ENCODE measurements at regions not wholly inside any gene's neighbourhood (a gene's known extent, or its start where the extent isn't known, plus 50 kb on each side); places are given as distances from the start of the nearest gene placed in this dataset.

DNA sequence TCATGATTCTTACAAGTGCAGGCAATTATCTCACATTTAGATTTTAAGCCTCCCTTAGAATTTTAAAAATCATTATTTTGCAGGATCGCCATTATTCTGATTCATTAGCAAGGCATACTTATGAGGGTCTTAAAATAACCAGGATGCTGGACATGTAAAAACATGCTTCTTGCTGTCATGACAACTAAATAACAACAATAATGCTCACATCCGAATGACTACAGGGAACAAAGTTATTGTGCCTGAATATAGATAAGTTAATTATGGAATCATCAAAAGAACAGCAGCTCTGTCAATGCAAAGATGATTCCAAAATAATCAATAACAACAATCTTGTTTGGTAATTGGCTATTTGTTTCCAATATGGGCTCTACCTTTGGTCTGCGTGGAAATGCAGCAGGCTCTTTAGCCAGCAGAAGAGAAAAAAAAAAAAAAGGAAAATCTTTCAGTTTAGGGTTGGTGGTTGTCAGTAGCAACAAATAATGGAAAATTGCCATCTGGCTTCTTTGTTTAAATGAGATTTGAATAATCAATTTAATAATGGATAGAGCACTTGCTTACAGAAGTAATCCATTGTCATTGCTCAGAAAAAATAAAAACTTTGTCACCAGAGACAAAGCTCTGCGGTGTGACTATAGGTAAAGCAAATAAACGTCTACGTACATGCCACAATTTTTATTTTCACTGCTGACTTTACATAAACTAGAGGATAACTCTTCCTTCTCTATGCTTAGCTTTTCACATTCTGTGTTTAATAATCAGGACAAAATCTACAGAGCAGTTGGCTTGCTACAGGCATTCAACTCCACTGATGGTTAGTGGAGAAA is 468.9 kb upstream of the TSHZ3 start:
- no peak for DNase-seq

- DNase-seq = no peak
Measured at GRCh38 chr19:31818798-31819105, 469.5 kb upstream of the TSHZ3 start.

DNA sequence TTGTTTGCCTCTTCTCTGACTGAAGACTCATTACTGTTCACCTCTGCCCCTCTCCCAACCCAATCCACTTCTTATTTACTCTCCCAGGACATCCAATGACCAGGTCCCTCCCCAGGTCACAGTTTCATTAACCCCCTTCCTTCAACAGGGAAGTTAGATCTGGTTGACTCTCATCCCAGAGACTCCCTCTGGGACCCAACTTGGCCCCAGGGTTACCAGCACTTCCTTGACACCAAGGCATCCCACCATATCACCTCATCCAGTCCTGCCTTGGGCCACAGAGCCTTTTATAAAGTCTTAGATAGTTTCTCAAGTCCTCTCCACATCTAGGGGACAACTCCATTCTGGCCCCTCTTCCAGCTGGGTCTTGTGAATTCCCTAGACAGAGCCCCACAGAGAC is 470.6 kb upstream of the TSHZ3 start:
- DNase-seq = no peak

DNA sequence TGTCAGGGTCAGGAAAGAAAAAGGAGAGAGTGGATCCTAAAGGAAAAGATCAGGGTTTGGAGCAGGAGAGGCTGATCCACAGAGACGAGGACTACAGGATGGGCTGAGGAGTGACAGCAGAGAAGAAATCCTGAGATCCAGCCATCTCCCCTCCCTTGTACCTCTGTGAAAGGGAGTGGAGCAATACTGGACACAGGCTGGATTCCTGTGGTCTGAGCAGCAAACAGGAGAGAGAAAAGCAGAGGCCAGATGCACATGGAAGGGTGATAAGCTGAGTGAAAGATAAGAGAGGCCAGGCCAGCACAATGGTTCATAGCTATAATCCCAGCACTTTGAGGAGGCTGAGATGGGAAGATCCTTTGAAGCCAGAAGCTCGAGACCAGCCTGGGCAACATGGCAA is 472.1 kb upstream of the TSHZ3 start:
- DNase-seq = no peak

DNA sequence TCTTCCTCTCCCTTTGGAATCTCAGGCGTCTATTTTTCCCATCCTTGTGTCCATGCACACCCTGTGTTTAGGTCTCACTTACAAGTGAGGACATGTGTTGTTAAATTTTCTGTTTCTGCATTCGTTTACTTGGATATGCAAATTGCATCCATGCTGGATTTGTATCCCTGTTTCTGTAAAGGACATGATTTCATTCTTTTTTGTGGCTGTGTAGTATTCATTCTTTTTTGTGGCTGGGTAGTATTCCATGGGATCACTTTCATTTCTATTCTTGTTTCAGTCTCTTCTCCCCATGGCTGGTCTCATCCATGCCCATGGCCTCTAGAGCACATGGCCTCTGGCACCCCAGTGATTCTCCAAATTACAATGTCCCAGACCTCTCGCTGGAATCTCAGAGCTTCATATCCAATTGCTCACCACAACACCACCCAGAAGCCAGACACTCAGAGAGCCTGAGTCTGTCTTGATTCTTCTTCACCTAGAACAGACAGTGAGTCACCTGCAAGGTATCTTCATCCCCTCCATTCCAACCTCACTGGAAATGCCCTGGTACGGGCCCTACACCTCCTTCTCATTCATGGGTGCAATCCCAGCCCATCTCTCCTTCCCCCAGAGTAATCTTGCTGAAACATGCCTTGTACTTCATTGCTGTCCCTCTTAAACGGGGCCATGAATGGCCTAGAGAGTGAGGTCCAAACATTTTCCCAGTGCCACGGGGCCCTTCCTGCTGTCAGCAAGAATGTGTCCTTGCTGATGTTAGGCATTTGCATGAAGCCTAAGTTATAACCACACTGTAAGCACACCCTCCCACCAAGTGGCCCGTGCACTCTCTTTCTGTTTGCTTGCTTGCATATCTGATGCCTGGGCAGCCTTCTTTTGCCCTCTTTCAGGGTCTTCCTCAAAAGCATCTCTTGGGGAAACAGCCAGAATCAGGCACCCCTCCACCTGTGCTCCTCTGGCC is 476.2 kb upstream of the TSHZ3 start:
- DNase-seq = no peak

- no peak for DNase-seq
Measured at GRCh38 chr19:31826325-31826724, 477.1 kb upstream of the TSHZ3 start.

DNA sequence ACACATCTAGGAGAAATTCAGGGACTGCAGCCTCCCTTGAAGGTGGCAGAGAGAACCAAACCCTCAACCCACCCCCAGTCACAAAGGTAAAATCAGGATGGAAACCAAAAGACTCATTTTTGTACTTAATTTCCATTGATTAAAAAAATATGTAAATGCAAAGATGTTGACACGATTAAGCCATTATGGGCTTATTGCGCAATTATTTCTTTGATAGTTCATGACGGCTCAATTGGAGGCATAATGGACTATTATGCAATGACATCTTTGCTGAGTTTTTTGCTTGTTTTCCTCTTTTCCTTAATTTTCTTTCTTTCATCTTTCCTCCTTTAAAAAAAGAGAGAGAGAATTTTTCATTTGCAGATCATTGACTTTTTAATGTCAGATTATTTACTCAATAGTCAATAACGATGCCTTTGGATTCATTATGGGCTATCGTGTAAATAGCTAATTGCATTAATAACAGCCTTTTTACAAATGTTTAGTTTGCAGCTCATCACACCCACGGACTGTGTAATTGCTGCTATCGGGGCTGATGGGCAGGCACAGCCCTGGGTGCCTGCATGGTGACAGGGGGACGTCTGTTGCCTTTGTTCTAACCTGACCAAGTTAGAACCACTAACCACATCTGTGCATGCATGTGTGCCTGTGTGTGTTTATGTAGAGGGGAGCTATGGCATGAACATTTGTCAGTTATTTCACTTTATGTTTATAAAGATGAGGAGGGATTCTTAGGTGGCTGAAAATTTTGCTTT is 482.4 kb upstream of the TSHZ3 start:
- DNase-seq = no peak

DNA sequence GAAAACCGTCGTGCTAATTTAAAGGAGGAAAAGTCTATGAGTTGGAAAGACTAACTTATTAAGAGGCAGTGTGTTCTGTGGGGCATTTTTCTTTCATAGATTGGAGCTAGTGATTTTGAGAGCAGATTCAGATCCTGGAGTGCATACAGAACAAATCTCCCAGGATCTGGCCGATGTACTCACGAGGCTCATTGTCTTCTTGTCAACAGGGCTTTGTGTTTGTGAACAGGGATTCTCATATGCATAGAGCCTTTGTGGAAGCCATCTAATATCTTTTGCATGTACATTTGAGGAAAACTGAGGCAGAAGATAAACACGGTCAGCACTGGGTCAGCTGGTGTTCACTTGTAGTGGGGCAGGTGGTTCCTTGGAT is 482.9 kb upstream of the TSHZ3 start:
- no peak for DNase-seq

DNA sequence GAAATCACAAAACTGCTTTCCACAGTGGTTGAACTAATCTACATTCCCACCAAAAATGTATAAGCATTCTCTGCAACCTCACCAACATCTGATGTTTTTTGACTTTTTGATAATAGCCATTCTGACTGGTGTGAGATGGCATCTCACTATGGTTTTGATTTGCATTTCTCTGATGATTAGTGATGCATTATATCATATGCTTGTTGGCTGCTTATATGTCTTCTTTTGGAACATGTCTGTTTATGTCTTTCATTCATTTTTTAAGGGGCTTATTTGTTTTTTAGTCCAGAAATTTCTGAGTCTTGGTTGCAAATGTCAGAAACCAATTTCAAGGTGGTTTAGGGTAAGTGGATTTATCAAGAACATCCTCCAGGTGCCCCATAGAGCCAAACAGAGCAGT is 484.8 kb upstream of the TSHZ3 start:
- no peak for DNase-seq

DNA sequence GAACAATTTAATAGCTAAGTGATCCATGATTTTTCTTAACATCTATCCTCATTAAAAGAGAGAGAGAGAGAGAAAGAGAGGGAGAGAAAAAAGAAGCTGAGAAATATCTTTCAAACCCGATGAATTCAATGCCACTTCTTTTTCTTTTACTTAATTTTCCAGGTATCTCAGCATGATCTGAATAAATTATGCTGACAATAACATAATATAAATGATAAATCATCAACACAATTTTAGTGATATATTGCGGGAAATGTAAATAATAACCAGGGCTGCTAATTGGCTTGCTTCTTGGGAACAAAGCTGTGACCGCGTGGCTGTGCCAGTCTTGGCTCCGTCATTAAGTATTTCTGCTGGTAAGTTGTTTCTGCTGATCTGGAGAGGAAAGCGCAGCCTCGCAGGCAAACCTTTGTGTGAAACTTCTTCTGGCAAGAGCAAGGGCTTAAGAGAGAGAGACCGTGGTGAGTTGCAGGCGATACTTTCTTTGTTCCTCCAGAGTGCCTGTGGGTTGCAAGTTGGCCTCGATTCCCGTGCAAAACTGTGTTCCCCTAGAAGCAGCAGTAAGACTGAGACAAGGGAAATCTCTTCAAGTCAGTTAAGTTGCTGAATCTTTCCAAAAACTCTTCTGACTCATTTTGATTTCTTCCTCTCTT is 489.1 kb upstream of the TSHZ3 start:
- no peak for DNase-seq

DNA sequence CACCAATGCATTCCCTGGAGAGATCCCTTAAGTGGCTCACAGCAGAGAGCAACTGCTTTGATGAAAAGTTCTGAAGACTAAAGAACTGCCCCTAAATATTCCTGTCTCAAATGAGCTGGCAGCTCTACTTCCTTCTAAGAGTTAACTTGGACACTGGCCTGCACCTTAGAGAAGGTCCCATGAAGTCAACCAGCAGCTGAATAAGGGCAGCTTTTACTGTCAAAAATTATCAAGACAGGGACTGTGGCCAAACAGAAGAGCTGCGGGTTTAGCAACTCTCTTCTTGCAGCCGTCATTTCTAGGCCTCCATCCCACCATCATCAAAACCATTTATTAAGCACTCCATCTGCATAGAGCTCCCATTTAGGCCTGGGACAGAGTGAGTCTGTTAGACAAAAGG is 491.1 kb upstream of the TSHZ3 start:
- DNase-seq = no peak

DNA sequence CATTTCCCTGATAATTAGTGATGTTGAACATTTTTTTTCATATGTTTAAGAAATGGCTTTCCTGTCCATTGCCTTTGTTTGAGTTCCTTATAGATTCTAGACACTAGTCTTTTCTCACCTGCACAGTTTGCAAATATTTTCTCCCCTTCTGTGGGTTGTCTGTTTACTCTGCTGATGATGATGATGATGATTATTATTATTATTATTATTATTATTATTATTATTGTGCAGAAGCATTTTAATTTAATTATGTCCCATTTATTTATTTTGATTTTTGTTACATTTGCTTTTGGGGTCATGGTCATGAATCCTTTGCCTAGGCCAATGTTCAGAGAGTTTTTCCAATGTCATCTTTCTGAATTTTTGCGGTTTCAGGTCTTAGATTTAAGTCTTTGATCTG is 492.5 kb upstream of the TSHZ3 start:
- DNase-seq = no peak

- no peak for DNase-seq
Measured at GRCh38 chr19:31863122-31863521, 482.3 kb upstream of the ZNF507 start.

GRCh38 chr19:31874313-31874712 is 471.1 kb upstream of the ZNF507 start:
- DNase-seq = no peak

DNA sequence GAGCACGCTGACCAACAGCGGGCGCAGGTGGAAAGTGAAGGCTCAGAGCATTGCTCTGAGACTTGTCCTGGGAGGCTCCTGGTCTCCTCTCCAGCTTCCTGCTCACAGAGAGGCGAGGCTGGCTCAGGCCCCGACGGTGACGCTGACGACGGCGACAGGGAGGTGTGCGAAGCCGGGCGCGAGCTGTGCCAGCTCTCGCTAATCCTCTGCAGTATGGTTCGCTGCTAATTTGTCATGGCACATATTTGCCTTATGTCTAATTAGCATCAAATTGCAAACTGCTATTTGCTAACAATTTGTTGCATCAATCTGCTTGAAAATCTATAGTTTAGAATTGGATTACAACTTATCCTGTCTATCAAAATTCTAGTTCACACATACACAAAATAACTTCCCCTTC is 469.8 kb upstream of the ZNF507 start:
- DNase-seq = no peak

GRCh38 chr19:31880283-31880682 is 465.1 kb upstream of the ZNF507 start:
- no peak for DNase-seq

DNA sequence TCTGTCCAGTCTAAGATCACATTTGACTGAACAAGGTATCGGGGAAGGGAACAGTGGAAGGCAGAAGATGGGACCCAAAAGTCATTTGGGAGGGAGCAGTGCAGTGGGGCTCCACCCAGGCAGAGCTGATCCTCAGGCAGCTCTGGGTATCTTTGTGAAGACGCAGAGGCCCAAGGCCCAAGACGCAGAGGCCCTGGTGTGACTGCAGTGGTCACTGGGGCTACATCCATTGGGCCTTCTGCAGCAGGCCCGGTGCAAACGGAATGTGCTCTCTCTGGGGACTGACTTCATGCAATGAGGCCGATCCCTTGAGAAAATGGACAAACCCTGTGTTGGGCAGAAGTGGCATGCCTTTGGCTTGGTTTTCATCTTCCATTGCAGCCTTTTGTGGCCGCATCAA is 463.4 kb upstream of the ZNF507 start:
- no peak for DNase-seq

GRCh38 chr19:31882709-31883108 is 462.7 kb upstream of the ZNF507 start:
- no peak for DNase-seq

DNA sequence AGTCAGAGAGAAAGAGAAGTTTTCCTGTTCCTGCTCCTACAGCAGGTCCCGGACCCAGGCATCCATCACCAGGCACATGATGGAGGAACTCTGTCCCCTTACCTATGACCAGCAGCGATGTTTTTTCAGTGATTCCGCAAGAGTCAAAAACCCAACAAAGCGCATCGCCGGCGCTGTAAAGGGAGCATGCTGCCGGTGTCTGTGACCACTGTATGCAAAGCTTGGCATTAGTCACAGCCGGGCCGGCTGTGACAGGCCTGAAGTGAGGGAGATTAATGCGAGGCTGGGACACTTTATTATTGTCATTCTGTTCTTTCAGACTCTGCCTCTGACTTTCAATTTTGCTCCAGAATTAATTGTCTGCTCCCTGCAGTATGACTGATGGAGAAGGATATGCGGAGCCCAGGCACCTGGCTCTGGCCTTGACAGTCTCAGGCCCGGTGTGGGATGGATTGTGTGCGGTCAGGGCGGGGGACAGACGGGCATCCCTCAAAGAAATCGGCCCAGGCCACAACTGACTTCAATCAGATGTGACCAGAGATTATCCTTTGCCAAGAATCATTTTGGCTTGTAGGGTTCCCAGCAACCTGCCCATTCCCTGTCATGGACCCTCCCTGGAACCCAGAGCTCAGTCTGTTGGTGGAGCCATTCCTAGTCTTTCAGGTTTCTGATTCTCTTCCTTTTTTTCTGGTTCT is 462.0 kb upstream of the ZNF507 start:
- DNase-seq = no peak

DNA sequence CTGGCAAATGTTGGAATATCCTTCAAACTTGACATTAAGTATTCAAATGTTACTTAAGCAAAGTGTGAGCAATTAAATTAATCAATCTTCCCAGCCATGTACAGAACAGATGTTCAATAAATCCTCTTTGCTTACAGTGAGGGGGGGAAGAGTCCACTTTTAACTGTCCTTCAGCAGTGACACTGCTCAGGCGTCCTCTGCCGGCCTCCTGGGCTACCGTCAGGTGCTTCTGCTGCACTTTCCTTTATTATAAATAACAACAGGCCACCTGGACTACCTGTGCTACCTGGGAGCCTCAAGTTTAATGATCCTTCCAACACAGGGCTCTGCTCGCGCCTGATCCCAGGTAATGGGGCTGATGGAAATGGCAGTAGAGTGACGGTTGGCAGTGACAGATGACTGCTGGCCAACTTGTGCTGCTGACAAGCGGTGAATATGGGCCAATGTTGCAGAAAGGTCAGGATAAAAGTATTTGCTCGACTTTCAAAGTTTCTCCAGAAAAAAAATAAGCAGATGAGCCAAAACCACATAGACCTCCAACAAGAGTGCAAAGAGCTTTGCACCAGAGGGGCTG is 460.0 kb upstream of the ZNF507 start:
- no peak for DNase-seq

DNA sequence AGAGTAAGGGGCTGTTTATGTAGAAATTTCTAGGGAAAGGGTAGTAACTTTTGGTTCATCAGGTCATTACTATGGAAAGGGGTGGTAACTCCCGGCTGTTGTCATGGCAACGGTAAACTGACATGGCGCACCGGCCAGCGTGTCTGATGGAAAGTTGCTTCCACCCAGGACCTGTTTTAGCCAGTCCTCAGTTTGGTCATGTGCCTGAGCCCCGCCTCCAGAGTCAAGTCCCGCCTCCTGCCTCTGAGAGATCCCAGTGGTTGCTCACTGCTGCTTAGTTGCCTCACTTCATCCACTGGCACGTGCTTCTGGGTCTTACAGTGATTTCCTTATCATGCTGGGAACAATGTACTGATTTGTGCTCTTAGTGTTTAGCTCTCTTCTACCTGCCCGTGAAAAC is 455.2 kb upstream of the ZNF507 start:
- no peak for DNase-seq

- DNase-seq = no peak
Measured at GRCh38 chr19:31892060-31892459, 453.4 kb upstream of the ZNF507 start.
